NCI-H146 (cell line): ENCODE measurements at regions not wholly inside any gene's neighbourhood (a gene's known extent, or its start where the extent isn't known, plus 50 kb on each side); places are given as distances from the start of the nearest gene placed in this dataset.

Experiments used
- DNase-seq: peaks from one replicate; lab custom pipeline; 2025; lab: John Stamatoyannopoulos, UW

DNA sequence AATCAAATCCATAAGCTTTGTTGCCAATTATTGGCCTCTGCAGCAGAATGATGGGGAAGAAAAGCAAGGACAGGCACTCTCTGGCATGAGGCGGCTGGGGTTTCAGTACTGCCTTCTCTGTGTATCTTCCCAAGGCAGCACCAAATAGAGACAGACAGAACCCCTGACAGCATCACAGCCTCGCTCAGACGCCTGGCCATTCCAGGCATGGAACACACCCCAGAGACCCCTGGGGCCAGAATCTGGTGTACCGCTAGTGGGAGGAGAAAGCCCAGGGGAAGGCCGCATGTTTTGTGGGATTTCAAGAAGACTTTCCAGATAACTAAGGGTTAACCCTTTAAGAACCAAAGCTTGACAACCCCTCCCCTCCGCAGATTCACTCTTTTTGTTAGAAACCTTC is 282.1 kb downstream of the EN1 start:
- DNase-seq: no peak

DNA sequence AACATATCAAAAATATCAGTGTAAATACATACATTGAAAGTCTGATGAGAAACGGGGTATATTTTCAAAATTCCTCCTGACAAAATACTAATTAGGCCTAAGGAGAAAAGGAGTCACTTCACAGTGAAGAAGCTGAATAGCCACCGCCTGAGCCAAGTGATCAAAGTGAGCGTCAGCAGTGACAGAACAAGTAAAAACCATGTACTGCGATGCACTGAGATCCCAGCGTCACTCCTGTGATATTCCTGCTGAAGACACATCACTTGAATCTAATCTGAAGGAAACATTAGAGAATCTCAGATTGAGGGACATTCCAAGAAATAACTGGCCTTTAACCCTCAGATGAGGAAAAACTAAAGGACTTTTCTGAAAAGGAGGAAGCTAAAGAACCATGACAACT is 285.3 kb downstream of the EN1 start:
- DNase-seq: no peak

DNA sequence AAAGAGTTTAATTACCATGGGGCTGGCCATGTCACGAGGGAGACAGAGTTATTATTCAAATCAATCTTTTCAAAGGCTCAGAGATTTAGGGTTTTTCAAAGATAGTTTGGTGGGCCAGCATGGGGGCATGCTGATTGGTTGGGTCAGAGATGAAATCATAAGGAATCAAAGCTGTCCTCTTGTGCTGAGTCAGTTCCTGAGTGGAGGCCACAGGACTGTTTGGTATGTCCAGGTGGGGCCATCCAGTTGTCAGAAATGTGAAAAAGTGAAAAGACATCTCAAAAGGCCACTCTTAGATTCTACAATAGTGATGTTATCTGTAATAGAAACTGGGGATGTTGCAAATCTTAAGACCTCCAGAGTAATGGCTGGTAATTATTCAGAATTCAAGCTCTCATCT is 288.6 kb downstream of the EN1 start:
- no peak for DNase-seq

DNA sequence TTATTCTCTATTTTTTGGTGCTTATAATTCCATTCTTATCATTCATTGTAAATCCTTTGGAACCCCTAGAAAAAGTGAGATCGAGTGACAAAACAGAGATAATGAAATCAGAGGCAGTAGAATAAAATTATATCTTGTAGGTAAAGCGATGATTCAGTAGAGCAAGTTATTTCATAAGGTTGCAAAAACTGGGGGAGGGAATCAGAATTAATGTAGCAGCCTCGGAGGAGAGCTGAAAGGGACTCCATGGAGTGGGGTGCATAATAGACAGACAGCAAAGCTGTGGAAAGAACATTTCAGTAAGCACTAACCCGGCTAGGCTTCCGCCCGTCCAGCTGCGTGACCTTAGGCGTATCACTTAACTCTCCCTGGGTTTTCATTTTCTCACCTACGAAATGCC is 289.7 kb downstream of the EN1 start:
- no peak for DNase-seq

DNA sequence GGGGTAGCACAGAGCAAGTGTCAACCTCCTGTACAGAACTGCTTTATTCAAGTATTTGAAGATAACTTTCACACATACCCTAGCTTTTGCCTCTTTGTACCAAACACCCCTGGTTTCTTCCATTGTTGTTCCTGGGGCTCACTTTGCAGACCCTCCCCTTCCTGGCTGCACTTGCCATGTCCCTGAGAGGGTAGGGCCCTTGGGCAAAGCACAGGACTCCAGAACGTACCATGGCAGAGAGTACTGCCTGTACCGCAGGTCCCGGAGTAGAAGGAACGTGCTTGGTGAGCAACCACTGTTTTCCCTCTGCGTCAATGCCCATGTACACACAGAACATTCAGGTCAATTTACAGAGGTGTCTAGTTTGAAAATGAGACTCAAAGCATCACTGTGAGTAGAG is 290.4 kb downstream of the EN1 start:
- no peak for DNase-seq

DNA sequence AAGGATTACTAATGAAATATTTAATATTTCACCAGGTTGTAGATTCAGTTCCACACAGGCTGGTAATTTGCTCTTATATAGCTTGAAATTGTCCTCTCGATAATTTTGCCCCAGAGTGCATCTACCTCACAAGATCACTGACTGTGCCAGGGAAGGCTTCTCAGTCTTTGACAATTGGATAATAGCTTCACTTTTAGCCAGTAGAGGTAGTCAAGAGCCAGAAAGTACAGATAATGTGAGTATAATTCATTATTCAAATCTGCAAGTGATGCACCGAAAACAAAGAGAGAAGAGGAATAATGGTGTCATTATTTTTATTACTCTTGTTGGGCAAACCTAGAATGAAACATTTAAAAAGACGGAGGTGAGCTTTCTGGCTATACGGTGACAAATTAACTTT is 292.8 kb downstream of the EN1 start:
- DNase-seq: no peak

DNA sequence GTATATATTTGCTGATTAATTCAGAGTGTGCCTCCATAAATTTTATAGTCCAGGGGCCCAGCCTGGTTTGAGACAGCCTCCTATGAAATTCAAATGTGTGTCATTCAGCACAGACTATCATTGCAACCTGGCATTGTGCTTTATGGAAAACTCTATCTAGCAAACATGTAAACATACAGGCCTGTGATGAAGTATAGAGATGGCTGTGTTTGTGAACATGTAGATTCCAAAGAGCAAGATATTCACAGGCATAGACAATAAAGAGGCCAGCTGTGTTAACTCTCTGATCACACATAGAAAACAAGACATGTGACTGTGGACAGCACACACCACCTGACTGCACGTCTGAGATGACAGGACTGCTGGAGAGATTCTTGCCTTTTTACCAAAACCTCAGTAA is 297.9 kb downstream of the EN1 start:
- no peak for DNase-seq

DNA sequence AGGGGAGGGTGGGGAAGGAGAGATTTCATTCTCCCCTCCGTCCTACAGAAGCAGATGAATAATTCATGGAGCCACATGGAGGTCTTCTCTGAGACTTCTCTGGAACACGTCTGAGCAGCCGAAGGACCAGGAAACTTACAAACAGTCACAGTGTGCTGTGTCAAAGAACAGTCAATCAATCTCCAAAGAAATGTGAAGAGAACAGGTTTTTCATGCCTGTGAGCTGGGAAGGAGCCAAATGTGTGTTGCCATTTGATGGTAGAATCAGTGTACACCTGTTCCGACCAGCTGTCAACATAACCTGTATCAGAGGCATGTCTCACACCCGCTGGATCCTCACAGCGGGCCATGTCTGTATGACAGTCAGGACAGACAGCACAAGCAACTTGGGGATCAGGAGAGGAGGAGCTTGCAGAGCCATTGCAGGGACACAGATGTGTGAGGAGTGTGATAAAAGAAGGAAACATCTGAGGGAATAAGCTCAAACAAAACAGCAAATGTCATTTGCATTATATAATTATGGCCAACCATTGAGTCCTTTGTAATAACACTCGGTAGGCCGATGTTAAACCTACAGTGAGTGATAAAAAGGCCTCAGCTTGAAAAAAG is 298.5 kb downstream of the EN1 start:
- no peak for DNase-seq

DNA sequence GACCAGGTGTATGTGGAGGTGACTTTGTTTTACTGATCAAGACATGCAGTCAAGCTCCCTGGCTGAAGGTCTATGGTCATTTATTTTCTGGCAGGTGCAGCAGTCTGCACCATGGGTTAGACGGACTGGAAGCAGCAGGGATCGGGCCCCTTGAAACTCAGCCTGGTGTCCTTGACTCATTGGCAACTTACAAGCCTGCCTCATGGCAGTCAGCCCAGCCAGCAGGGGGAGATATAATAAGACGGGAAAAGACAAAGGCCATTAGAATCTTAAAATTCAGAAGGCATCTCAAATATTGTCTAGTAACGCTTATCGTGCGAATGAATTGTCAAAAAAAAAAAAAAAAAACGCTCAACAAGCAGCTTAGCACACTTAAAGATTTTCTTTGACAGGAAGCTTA is 308.2 kb downstream of the EN1 start:
- no peak for DNase-seq

DNA sequence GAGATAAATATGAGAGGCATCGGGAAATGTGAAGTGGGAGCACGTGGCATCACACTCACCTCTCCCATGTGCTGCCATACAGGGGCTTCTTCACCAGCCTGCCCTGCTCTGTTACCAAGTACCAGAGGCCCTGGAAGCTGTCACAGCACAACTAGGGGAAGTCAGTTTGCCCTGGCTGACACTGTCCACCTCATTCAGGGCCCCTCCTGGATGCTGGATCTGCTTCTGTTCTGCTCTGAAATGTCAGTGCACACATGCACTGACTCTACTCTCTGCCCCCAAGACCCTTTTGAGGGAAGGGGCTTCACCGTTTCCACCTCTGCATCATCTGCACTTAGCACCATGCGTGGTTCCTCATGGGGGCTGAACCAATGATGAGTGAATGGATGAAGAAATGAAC is 311.1 kb downstream of the EN1 start:
- DNase-seq: no peak

DNA sequence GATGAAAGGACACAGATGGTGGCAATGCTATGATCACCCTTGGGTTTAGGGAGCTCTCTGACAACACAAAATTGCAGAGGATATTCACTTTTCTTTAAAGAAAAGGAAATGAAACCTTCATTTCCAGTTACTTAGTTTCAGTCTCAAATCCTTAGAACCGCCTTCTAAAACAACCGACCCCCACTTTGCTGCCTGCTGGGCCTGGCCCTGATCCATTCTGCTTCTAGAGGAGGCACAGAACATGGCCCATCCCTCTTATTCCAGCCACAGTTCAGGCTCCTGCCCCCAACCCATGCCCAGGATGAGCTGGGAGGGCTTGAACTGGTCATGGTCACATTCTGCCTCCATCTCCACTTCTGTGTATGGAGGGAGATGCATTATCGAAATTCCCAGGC is 311.6 kb downstream of the EN1 start:
- DNase-seq: no peak

DNA sequence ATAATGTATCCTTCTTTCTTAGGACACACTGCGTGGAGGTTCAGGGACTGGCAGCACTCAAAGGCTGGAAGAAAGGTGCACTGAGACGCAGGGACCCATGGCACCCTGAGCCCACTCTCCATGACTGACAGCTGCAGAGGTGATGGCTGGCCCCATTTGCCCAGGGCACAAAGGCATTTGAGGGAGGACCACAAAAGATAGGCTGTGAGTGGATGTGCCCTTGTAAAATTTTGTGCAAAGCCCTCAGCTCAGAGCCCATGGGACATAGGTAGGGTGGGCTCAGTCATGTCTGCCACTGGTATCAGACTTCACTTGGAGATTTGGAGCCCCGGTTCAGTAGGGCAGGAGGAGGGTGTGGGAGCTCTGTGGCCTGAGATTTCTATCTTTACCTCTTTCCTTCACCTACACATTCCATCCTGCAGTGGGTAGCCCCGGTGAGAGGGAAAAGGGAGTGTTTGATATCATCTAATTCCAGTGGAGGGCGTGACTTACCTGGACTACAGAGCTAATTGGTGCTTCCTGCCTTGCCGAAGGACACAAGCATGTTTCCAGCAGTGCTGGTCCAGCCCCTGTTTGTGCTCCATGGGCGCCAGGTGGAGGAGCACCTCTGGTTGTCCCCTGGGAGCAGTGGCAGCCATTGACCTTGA is 312.2 kb downstream of the EN1 start:
- DNase-seq: no peak

DNA sequence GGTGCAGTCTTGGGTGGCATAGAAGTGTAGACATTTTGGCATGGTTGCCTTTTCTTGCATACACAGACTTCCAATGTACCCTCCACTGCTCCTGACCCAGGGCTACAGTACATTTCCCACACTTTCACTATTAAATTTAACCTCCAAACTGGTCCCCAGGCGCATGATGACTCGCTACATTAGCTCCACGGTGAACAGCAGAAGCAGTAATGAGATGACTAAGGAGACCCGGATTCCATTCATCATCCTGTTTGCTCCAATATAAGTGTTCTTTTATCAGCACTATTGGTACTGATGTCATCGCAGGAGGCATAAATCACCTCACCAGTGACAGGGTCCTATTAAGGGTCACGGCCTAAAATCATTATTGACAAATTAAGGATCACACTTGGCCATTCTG is 316.5 kb downstream of the EN1 start:
- no peak for DNase-seq

DNA sequence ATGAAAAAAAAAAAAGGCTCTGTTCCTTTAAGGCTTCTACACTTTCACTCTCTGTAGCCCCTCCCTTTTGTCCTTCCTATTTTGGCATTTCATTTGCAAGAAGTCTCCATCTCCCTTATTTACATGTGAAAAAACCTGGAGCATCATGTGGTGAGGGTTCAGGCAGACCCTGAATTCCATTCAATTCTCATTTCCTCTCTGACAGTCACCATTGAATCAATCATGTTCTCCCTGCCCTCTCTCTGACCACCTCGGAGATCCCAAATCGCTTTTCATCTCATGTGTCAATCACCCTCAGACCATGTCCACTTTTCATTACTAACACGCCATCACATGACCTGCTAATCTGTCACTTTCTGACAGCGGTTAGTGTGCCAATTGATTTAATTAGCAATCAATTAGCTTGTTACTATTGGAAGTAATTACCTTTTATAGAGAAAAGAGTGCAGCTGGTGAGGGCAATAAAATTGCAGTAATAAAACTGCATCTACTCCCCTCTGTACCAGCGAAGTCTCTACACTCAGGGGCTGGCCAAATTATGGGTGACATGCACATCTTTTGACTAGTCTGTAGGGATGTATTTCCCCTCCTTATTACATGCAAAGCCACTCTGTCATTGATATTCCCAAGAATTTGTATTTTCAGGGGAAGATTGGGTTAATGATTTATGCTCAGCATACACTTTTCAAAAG is 317.4 kb downstream of the EN1 start:
- no peak for DNase-seq

DNA sequence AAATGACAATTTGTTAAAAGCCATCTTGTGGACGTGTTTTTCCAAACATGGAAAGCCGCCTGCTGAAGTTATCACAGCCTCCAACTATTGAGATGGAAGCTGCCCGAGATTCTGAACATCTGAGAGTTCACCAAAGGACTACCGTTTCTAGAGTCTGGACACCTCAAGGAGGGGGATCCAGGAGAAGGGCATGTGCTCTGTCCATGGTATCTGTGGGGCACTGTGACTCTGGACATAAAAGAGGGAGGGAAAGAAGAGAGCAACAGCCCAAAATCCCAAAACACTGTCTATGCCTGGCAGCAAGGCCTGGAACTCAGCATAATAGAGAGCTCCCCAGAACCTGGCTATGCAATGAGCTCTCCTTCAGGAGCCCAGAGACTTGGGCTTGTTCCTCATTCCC is 319.9 kb downstream of the EN1 start:
- DNase-seq: no peak

DNA sequence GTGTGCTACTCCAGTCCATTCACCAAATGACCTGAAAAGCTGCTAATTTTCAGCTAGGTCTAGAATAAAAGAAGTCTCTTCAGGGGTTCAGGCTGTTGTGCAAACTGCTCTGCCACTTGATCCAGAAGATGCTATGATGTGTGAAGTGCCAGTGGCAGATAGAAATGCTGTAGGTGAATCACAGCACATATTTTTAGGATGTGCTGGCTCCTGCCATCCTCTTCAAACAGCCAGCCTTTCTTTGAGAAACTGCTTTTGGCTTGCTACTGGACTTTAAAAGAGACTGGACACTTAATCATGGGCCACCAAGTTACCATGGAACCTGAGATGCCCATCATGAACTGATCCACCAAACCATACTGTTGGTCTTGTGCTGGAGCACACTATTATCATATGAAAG is 322.1 kb downstream of the EN1 start:
- no peak for DNase-seq

DNA sequence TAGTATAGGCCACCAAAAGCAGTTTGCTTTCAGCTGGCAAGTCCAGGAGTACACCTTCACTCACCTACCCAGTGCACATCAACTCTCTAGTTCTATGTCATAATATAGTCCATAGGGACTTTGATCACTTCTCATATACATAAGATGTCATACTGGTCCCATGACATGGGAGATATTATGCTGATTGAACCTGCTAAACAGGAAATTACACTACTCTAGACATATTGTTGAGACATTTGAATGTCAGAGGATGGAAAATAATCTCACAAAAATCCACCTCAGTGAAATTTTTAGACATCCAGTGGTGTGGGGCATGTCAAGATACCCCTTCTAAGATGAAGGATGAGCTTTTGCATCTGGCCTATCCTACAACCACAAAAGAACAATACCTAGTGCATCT is 322.5 kb downstream of the EN1 start:
- DNase-seq: no peak

DNA sequence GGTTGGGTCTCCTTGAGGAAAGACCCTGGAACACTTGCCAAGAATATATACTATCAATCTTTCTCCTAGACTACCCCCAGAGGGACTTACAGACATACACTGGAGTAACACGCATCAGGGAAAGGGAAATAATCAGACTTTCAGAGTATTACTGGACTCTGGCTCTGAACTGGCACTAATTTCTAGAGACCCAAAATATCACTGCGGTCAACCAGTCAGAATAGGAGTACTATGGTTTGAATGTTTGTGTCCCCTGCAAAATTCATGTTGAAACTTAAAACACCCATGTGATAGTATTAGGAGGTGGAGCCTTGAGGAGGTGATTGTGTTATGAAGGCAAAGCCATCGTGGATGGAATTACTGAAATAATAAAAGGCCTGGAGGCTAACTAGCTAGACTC is 323.7 kb downstream of the EN1 start:
- no peak for DNase-seq

DNA sequence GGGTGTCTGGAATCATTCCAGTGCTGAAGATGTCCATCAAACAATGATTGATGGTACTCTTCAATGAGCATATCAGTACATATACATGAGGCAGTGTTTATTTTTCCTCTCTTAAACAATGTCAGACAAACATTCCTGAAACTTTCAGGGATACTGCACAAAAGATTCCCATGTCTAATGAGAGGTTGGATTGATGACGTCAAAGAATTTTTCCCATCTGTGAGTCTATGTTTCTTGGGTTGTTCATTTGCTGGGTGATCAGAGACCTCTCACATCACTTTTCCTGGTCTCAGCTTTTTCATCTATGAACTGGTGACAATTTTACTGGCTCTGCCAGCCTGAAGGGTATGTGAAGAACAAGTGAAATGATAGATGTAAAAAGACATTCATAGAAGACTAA is 325.5 kb downstream of the EN1 start:
- DNase-seq: no peak

DNA sequence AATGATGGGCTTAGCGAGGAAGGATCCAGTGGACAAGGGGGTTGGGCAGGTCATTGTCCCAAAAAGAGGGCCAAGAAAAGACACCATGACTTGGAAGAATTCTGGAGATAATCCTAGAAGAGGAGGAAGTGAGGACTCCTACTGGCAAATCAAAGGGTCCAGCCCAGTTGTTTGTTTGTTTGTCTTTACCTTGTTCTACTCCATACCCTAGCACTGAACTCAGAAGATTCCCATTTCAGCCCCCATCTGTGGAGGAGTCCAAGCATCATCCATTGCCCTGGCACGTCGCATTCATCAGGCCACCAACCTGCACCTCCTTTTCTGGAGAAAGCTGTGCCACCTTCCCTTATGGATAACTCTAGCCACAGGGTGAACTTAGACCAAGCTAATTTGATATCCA is 326.2 kb downstream of the EN1 start:
- no peak for DNase-seq

DNA sequence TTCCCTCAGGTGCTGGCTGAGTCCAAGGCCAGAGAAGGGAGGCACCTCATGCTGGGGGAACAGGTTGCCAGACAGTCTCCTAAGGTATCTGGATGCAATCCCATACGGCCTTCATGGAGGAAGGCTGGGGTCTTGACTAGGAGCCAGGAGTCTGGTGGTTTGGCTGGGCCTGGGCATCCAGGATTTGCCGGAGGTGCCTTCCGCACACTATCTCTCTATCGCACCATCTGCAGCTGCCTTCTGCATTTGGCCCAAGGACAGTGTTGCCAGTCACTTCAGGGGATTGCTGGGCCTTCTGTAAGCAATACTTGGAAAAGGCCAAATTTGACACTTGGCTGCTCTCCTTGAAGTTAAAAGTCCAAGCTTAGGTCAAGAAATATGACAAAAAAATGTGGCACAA is 327.2 kb downstream of the EN1 start:
- DNase-seq: no peak

DNA sequence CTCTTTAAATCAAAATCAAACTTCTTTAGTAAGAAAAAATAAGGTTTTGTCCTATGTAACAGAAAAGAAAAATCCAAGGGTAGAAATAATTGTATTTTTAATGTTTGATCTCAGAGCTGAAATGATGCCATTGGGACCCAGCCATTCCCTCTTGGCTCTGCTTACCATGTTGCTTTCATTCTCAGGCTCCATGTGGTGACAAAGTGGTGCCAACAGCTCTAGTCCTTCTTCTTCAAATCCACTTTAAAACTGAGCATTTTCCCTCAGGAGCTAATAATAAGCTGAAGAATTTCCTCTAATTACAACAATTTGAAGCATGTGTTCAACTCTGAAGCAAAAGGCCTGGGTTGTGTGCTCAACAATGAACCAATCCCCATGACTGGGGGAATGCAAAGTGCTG is 327.9 kb downstream of the EN1 start:
- DNase-seq: no peak

DNA sequence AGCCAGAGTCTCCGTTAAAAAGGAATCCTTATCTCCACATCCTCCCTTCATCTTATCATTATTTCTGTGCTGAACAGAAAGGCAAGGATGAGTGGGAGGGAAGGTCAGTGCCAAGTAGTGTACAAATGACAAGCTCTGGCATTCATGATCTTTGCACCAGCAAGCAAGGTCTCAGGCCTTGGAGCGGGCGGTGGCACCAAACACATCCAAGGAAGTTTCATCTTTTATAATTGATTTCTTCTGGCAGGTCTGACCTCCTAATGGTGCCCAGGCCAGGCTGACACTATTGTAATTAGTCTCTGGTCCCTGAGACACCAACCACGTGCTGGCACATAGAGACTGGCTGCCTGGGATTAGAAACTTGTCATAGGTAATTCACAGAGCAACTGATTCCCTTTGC is 336.6 kb downstream of the EN1 start:
- no peak for DNase-seq
